Pancreas (tissue), 10 donors: ENCODE measurements at regions not wholly inside any gene's neighbourhood (a gene's known extent, or its start where the extent isn't known, plus 50 kb on each side); places are given as distances from the start of the nearest gene placed in this dataset.
"Not testable (repeated sequence)": the region's sequence is repeated elsewhere in the genome, so short reads cannot be mapped to it uniquely, and the experiment has no call there.

Experiments
- ATAC-seq, 4 donors: fragments of 200-7000 bp; cut with Tn5 transposase; one replicate each; pipeline versions ENCODE4 v1.8.0 to v1.9.1; 2020; ENCODE audit warnings: mild to moderate bottlenecking in 4 of 4, moderate library complexity in 4 of 4
- DNase-seq, 6 donors: peaks; one replicate each; pipeline ENCODE4 v3.0.0-alpha.2; 2020
- FAIRE-seq: peaks from 2 replicates; lab custom pipeline; 2012; peaks lifted over from hg19 to GRCh38; lab: Jason Lieb, UNC
- H3K27ac ChIP-seq, 4 donors: fragments of 200-600 bp; sonication (generic); 1 replicate in 3 of 4; 2 replicates in 1 of 4; pipeline versions ENCODE4 v1.5.0 to v1.8.0; 2020
- H3K27me3 ChIP-seq, 4 donors: fragments of 200-600 bp; one replicate each; pipeline ENCODE4 v1.8.0; 2021
- H3K36me3 ChIP-seq, 3 donors: fragments of 200-600 bp; sonication (generic) in 1 of 3; one replicate each; pipeline versions ENCODE4 v1.5.0 to v1.8.0; 2020 to 2021
- H3K4me1 ChIP-seq, 3 donors: fragments of 200-600 bp; one replicate each; pipeline ENCODE4 v1.8.0; 2021
- H3K4me3 ChIP-seq, 4 donors: fragments of 200-600 bp; sonication (generic) in 2 of 4; one replicate each; pipeline versions ENCODE4 v1.5.0 to v1.8.0; 2020 to 2021
- H3K9me3 ChIP-seq, 4 donors: fragments of 200-600 bp; one replicate each; pipeline ENCODE4 v1.8.0; 2021
- CTCF ChIP-seq, 4 donors: fragments of 200-600 bp; sonication (generic) in 3 of 4; IDR thresholded peaks; one replicate each; pipeline versions ENCODE4 v1.5.0 to v1.8.0; 2021; ENCODE audit warnings: antibody characterized with exemption in 4 of 4
- WGBS, 2 donors: extraction: QIAGEN DNeasy Blood & Tissue Kit; methylation state at CpG; one replicate each; pipeline ENCODE4 v1.1.7; 2013; 5-methylcytosine and 5-hydroxymethylcytosine counted together
- intact Hi-C, 3 donors: fragments of 100-400 bp; cut with DNase I; formaldehyde crosslinking; loops; one replicate each; pipeline versions ENCODE4 v1.11.1 to v1.14.2; 2022
- donor health status: healthy with polysubstance abuse.
- donor health status: DM: no; HTN: no; CAD: no; lungs with moderate emphysema.
- donor health status: DM: no; HTN: no; CAD: no.
- donor health status: control.
- donor health status: control.
- donor health status: Bipolar disorder and iron deficiency.
- donor health status: DM: yes; HTN: yes; CAD: no.
- donor health status: DM: no; HTN: no; CAD: no.
- donor health status: DM: no; HTN: no; CAD: no.
- donor health status: DM: yes; HTN: yes; CAD: no.

DNA sequence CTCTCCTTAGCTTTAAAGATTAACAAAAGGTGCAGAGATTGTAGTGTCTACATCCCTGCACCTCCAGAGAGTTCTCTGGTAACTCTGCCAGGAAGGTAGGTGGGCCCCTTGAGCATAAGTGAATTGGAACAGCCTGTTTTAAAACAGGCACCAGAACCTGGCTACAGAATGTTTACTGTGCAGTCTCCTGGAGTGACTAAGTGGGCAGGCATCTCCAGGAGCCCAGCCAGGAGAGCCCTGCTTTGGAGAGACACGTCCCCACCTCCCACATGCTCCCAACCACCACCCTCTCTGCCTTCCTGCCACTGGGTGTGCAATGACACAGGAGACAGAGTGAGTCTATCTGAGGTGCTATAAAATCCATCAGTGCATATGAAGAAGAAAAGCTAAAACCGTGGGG, 110.3 kb upstream of the EYA4 start:
- ATAC-seq (peak; percentile 61 to 98 (median 84)), DNase-seq (peak in 4 of 6 donors; percentile 6 to 51 (median 44)), FAIRE-seq (no peak)
- WGBS, 2 donors = 34 to 42% methylated on average over 2 of the region's 2 CpGs
- intact Hi-C loops = no loop called here
- Histone ChIP-seq H3K27ac (peak overlapping the region in 1 of 4 donors; percentile 41), H3K27me3 (no peaks in the 10 kb centered on the region), H3K4me3 (no peak overlapping the region), H3K4me1 (no peaks in the 10 kb centered on the region), H3K9me3 (no peaks in the 10 kb centered on the region), H3K36me3 (no peaks in the 10 kb centered on the region)
- TF ChIP-seq CTCF (IDR thresholded peaks at IDR 0.05) = no peak

DNA sequence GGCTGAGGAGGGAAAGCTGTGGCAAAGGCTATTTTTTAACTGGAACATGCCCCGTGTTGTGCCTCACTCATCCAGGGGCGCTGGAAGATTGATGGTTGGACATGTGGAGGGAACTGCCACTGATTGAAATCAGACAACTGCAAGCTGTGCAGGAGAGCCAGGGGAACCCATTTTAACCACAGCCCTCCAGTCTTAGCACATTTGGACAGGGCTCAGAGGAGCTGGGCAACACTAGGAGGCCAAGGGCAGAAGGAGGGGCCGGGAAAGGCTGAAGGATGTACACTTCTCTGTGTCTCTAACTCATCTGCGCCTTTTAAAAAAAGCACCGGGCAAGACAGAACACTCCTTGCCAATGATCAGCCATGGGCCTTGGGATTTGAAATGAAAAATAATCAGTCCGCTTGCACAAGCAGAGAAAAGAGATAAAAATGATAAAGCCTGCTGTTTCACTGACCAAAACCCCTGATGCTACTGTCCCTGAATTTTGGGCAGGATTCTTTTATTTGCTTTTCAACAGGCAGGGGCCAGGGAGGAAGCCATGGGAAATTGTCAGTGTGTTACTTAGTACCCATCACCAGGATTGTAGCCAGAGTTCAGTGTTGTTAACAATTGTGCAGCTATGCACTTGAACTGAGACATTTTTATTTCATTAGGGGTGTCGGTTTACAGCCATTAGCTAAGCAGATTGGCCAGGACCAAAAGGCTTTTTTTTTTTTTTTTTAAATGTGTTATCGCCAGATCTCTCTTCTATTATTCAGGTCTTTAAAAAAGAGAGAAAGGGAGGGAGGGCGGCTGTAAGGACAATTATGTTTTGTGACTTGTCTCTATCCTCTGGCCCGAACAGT, 109.3 kb upstream of the EYA4 start:
- Histone ChIP-seq H3K27ac (no peak overlapping the region), H3K27me3 (no peaks in the 10 kb centered on the region), H3K9me3 (no peaks in the 10 kb centered on the region), H3K36me3 (no peaks in the 10 kb centered on the region), H3K4me1 (no peaks in the 10 kb centered on the region), H3K4me3 (no peak overlapping the region)
- WGBS, 2 donors = 57 to 64% methylated on average over 10 of the region's 10 CpGs
- intact Hi-C loops = no loop called here
- DNase-seq (no peak), FAIRE-seq (no peak), ATAC-seq (peak in 1 of 4 donors; percentile 37)
- no peak for TF ChIP-seq CTCF (IDR thresholded peaks at IDR 0.05)

DNA sequence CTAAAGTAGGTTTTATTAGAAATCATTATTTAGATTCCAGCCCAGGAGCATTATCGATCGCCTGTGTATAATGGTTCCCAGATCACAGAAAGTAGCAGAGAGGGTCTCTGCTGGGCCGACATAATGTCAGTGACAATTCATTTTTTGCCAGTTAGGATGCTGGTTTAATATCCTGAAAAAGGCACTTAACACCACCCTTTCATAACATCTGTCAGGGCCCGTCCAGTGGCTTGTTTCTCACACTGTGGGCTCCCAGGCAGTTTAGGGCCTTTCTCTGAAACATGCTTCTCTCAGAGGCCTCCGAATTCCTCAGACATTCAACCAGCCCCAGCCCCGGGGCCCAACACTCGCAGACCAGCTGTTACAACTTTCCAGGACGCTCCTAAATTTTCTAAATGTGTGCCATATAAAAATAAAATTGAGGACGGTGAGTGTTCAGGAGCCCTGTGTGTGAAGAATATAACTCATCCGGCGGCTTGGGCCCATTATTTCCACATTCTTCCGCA, 108.6 kb upstream of the EYA4 start:
- WGBS, 2 donors = 79 to 83% methylated on average over 12 of the region's 12 CpGs
- no peak for TF ChIP-seq CTCF (IDR thresholded peaks at IDR 0.05)
- ATAC-seq = no peak
- no peaks in the 10 kb centered on the region for H3K9me3 ChIP-seq
- no peaks in the 10 kb centered on the region for H3K36me3 ChIP-seq
- no peak overlapping the region for H3K27ac ChIP-seq
- intact Hi-C loops = no loop called here
- no peaks in the 10 kb centered on the region for H3K4me1 ChIP-seq
- FAIRE-seq = no peak
- no peak overlapping the region for H3K4me3 ChIP-seq
- DNase-seq = no peak
- H3K27me3 ChIP-seq = no peaks in the 10 kb centered on the region

GRCh38 chr6:133136177-133136880, 104.8 kb upstream of the EYA4 start:
- FAIRE-seq = no peak
- Histone ChIP-seq H3K27ac (no peak overlapping the region), H3K4me3 (no peak overlapping the region), H3K9me3 (peaks cover 0 to 5% (median 0%) of the 10 kb centered on the region in 4 donors), H3K36me3 (no peaks in the 10 kb centered on the region), H3K4me1 (no peaks in the 10 kb centered on the region), H3K27me3 (no peaks in the 10 kb centered on the region)
- DNase-seq = no peak
- peak; percentile 23 to 64 (median 42) for ATAC-seq
- WGBS, 2 donors = 5 to 12% methylated on average over 1 of the region's 1 CpG
- no peak for TF ChIP-seq CTCF (IDR thresholded peaks at IDR 0.05)
- intact Hi-C loops = no loop called here

DNA sequence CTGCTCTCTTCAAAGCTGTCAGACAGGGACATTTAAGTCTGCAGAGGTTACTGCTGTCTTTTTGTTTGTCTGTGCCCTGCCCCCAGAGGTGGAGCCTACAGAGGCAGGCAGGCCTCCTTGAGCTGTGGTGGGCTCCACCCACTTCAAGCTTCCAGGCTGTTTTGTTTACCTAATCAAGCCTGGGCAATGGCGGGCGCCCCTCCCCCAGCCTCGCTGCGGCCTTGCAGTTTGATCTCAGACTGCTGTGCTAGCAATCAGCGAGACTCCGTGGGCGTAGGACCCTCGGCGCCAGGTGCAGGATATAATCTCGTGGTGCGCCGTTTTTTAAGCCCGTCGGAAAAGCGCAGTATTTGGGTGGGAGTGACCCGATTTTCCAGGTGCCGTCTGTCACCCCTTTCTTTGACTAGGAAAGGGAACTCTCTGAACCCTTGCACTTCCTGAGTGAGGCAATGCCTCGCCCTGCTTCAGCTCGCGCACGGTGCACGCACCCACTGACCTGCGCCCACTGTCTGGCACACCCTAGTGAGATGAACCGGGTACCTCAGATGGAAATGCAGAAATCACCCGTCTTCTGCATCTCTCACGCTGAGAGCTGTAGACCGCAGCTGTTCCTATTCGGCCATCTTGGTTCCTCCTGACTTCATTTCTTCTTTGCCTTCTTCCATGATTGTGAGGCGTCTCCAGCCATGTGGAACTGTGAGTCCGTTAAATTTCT, 93.5 kb upstream of the EYA4 start:
- H3K9me3 ChIP-seq, H3K27me3 ChIP-seq, DNase-seq, ATAC-seq, intact Hi-C loops, FAIRE-seq, H3K4me1 ChIP-seq, H3K27ac ChIP-seq, H3K4me3 ChIP-seq, H3K36me3 ChIP-seq: not testable (repeated sequence)
- 80 to 84% methylated on average over 29 to 30 of the region's 30 CpGs for WGBS, 2 donors
